OCI-LY3 (cell line): ENCODE measurements at regions not wholly inside any gene's neighbourhood (a gene's known extent, or its start where the extent isn't known, plus 50 kb on each side); places are given as distances from the start of the nearest gene placed in this dataset.

Experiments
- EZH2phosphoT487 ChIP-seq: fragments of 200-600 bp; shearing (Covaris generic); IDR thresholded peaks from 2 replicates; pipeline ENCODE4 v1.6.1; 2018; ENCODE audit warnings: antibody characterized with exemption, mixed run types, low read depth
- TF ChIP-seq, protein P1 (sequence below): fragments of 200-600, 300-600 bp; sonication (generic); IDR thresholded peaks from 2 replicates; pipeline ENCODE4 v1.5.1; 2014; ENCODE audit warnings: antibody characterized with exemption, low read length, low read depth

GRCh38 chr5:41621420-41621819, 111.0 kb upstream of the PLCXD3 start:
- TF ChIP-seq, protein P1, sequence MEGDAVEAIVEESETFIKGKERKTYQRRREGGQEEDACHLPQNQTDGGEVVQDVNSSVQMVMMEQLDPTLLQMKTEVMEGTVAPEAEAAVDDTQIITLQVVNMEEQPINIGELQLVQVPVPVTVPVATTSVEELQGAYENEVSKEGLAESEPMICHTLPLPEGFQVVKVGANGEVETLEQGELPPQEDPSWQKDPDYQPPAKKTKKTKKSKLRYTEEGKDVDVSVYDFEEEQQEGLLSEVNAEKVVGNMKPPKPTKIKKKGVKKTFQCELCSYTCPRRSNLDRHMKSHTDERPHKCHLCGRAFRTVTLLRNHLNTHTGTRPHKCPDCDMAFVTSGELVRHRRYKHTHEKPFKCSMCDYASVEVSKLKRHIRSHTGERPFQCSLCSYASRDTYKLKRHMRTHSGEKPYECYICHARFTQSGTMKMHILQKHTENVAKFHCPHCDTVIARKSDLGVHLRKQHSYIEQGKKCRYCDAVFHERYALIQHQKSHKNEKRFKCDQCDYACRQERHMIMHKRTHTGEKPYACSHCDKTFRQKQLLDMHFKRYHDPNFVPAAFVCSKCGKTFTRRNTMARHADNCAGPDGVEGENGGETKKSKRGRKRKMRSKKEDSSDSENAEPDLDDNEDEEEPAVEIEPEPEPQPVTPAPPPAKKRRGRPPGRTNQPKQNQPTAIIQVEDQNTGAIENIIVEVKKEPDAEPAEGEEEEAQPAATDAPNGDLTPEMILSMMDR = no peak
- TF ChIP-seq EZH2phosphoT487 = no peak
